Activated CD8-positive, alpha-beta T cell treated with anti-CD3 and anti-CD28 coated beads for 36 hours (primary cell): ENCODE measurements at regions not wholly inside any gene's neighbourhood (a gene's known extent, or its start where the extent isn't known, plus 50 kb on each side); places are given as distances from the start of the nearest gene placed in this dataset.

Experiments
- ATAC-seq: fragments of 200-7000 bp; cut with Tn5 transposase; one replicate; pipeline ENCODE4 v1.10.0; 2021; ENCODE audit warnings: mild to moderate bottlenecking, moderate library complexity
- CTCF ChIA-PET: fragments of 350-600 bp; sonication (Branson Sonifier 250); formaldehyde crosslinking; loops from one replicate; lab custom pipeline; 2021; ENCODE audit warnings: antibody characterized with exemption; lab: Charles Lee
- POLR2A ChIA-PET: fragments of 350-600 bp; sonication (Branson Sonifier 250); formaldehyde crosslinking; loops from one replicate; lab custom pipeline; 2021; ENCODE audit warnings: antibody characterized with exemption; lab: Charles Lee
- DNase-seq: peaks from one replicate; pipeline ENCODE4 v3.0.0-alpha.2; 2020
- H3K27ac Mint-ChIP-seq: one replicate; pipeline ENCODE4 v1.8.0; 2021; ENCODE audit warnings: mild to moderate bottlenecking, mixed read lengths
- H3K27me3 Mint-ChIP-seq: one replicate; pipeline ENCODE4 v1.8.0; 2021; ENCODE audit warnings: mixed read lengths
- H3K36me3 Mint-ChIP-seq: one replicate; pipeline ENCODE4 v1.8.0; 2021; ENCODE audit warnings: low read depth, mixed read lengths
- H3K4me1 Mint-ChIP-seq: one replicate; pipeline ENCODE4 v1.8.0; 2021; ENCODE audit warnings: low read depth, mixed read lengths
- H3K4me3 Mint-ChIP-seq: one replicate; pipeline ENCODE4 v1.8.0; 2021; ENCODE audit warnings: mild to moderate bottlenecking, moderate library complexity, mixed read lengths
- H3K9me3 Mint-ChIP-seq: one replicate; pipeline ENCODE4 v1.8.0; 2021; ENCODE audit warnings: mixed read lengths
- intact Hi-C: fragments of 100-400 bp; cut with micrococcal nuclease; formaldehyde crosslinking; loops from one replicate; pipeline ENCODE4 v1.10.0; 2022
- TF ChIP-seq, protein P1 (sequence below): fragments of 200-600 bp; IDR thresholded peaks from one replicate; pipeline ENCODE4 v1.8.0; 2022; ENCODE audit warnings: antibody characterized with exemption, mild to moderate bottlenecking

DNA sequence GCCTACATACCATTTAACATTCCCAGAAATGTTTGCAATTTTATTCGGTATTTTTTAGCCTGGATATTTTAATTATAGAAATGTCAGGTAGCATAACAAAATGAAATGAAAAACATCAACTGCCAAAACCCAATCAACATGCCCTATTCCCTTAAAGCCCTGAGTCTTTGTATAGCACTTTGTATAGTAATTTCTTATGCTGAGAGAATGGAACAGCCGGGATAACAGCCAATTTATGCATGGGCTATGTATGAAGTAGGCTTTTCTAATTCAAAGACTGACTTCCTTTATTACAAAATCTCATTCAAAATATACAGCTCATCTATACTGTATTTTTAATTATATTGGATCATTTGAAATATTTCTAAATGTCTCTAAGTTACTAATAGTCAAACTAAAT lies 513.0 kb upstream of the NAALADL2 start:
- ATAC-seq (no peak), DNase-seq (no peak)
- intact Hi-C loops, result no loop called here
- peaks cover 7% of the 10 kb centered on the region for H3K9me3 Mint-ChIP-seq
- no peaks in the 10 kb centered on the region for H3K4me1 Mint-ChIP-seq
- no peaks in the 10 kb centered on the region for H3K36me3 Mint-ChIP-seq
- no peaks in the 10 kb centered on the region for H3K27me3 Mint-ChIP-seq
- ChIA-PET POLR2A (no interaction called here), CTCF (no interaction called here)
- no peak overlapping the region for H3K27ac Mint-ChIP-seq
- no peak overlapping the region for H3K4me3 Mint-ChIP-seq
- TF ChIP-seq, protein P1, sequence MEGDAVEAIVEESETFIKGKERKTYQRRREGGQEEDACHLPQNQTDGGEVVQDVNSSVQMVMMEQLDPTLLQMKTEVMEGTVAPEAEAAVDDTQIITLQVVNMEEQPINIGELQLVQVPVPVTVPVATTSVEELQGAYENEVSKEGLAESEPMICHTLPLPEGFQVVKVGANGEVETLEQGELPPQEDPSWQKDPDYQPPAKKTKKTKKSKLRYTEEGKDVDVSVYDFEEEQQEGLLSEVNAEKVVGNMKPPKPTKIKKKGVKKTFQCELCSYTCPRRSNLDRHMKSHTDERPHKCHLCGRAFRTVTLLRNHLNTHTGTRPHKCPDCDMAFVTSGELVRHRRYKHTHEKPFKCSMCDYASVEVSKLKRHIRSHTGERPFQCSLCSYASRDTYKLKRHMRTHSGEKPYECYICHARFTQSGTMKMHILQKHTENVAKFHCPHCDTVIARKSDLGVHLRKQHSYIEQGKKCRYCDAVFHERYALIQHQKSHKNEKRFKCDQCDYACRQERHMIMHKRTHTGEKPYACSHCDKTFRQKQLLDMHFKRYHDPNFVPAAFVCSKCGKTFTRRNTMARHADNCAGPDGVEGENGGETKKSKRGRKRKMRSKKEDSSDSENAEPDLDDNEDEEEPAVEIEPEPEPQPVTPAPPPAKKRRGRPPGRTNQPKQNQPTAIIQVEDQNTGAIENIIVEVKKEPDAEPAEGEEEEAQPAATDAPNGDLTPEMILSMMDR, result no peak

DNA sequence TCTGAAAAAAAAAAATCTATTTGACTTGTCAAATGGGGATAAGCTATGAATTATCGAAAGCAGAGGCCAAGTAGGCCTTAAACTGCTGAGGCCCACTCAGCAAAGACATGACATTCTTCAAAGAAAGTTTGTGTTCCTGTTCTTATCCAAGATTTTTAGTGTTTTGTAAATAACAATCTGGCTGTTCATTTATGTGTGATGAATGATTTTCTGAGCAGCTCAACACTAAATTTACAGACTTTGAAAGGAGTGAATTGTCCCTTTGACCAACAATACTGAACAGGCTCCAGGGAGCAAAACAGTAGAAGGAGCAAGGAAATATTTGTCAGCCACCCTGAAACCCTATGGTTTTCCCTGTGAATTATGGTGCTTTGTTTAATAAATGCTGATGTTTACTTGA lies 512.6 kb upstream of the NAALADL2 start:
- no peaks in the 10 kb centered on the region for H3K27me3 Mint-ChIP-seq
- ChIA-PET POLR2A (no interaction called here), CTCF (no interaction called here)
- peaks cover 7% of the 10 kb centered on the region for H3K9me3 Mint-ChIP-seq
- no peak overlapping the region for H3K4me3 Mint-ChIP-seq
- ATAC-seq (no peak), DNase-seq (no peak)
- H3K27ac Mint-ChIP-seq, result no peak overlapping the region
- H3K36me3 Mint-ChIP-seq, result no peaks in the 10 kb centered on the region
- intact Hi-C loops, result no loop called here
- H3K4me1 Mint-ChIP-seq, result no peaks in the 10 kb centered on the region
- TF ChIP-seq, protein P1, result no peak

DNA sequence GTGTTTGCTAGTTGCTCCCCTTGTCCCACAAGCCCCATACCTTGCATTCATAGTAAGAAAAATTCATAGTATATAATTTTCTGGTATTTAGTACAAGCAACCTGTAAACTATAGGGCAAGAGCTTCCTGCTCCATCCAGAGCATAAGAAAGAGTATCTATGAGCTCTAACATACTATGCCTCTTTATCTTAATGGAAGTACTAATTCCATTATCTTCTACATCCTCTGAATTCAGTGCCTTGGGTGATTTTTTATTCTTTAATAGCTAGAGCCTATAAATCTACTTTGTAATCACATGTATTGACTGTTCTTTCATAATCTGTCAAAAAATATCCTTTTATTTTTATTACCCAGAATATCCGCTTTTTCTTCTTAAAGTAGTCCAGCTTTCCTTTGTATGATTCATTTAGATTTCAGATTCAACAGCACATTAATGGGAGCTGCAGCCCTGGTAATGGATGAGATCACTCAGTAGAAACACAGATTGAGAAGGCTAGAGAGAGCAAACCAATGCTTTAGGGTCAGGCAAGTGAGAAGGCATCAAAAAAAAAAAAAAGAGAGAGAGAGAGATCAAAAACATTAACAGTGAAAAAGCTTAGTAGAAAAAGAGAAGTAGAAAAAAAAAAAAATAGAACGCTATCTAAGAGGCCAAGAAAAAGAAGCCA lies 511.5 kb upstream of the NAALADL2 start:
- ChIA-PET CTCF (no interaction called here), POLR2A (no interaction called here)
- peaks cover 7% of the 10 kb centered on the region for H3K9me3 Mint-ChIP-seq
- no peak for DNase-seq
- TF ChIP-seq, protein P1, result no peak
- no peak overlapping the region for H3K4me3 Mint-ChIP-seq
- H3K27ac Mint-ChIP-seq, result no peak overlapping the region
- ATAC-seq, result no peak
- H3K27me3 Mint-ChIP-seq, result no peaks in the 10 kb centered on the region
- intact Hi-C loops, result no loop called here
- no peaks in the 10 kb centered on the region for H3K4me1 Mint-ChIP-seq
- no peaks in the 10 kb centered on the region for H3K36me3 Mint-ChIP-seq

DNA sequence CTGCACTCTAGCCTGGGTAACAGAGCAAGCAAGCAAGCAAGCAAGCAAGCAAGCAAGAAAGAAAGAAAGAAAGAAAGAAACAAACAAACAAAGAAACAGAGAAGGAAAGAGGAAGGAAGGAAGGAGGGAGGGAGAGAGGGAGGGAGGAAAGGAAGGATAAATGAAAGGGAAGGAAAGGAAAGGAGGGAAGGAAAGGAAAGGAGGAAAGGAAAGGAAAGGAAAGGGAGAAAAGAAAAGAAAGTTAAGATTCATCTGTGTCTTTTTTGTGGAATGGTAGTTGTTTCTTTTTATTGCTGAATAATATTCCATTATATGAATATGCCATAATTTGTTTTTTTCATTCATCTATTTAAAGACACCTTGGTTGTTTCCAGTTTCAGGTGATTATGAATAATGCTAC lies 506.9 kb upstream of the NAALADL2 start:
- no peaks in the 10 kb centered on the region for H3K27me3 Mint-ChIP-seq
- ChIA-PET POLR2A (no interaction called here), CTCF (no interaction called here)
- no peaks in the 10 kb centered on the region for H3K4me1 Mint-ChIP-seq
- H3K27ac Mint-ChIP-seq, result no peak overlapping the region
- DNase-seq (no peak), ATAC-seq (no peak)
- no peaks in the 10 kb centered on the region for H3K36me3 Mint-ChIP-seq
- H3K9me3 Mint-ChIP-seq, result peaks cover 7% of the 10 kb centered on the region
- H3K4me3 Mint-ChIP-seq, result no peak overlapping the region
- intact Hi-C loops, result no loop called here
- TF ChIP-seq, protein P1, result no peak

DNA sequence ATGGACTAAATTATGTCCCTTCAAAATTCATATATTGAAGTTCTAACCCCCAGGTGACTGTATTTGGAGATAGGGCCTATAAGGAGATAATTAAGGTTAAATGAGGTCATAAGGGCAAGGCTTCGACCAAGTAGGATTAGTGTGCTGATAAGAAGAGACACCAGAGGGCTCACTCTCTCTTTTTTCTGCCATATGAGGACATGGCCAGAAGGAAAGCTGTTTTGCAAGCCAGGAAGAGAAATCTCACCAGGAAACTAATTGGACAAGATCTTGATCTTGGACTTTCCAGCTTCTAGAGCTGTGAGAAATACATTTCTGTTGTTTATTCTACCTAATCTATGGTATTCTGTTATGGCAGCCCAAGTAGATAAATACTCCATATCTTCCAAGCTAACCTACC lies 503.6 kb upstream of the NAALADL2 start:
- intact Hi-C loops, result no loop called here
- Mint-ChIP-seq H3K27me3 (no peaks in the 10 kb centered on the region), H3K4me1 (no peaks in the 10 kb centered on the region), H3K27ac (no peak overlapping the region), H3K9me3 (no peaks in the 10 kb centered on the region), H3K4me3 (no peak overlapping the region), H3K36me3 (no peaks in the 10 kb centered on the region)
- TF ChIP-seq, protein P1, result no peak
- DNase-seq (no peak), ATAC-seq (no peak)
- POLR2A ChIA-PET, result no interaction called here
- CTCF ChIA-PET, result no interaction called here
